CD4-positive, alpha-beta T cell treated with Interferon alpha-2 for 1 hour (primary cell): ENCODE measurements at regions not wholly inside any gene's neighbourhood (a gene's known extent, or its start where the extent isn't known, plus 50 kb on each side); places are given as distances from the start of the nearest gene placed in this dataset.

ENCODE experiments used
- DNase-seq, 2 donors: peaks; one replicate each; pipeline ENCODE4 v3.0.0-alpha.2; 2020 to 2022

DNA sequence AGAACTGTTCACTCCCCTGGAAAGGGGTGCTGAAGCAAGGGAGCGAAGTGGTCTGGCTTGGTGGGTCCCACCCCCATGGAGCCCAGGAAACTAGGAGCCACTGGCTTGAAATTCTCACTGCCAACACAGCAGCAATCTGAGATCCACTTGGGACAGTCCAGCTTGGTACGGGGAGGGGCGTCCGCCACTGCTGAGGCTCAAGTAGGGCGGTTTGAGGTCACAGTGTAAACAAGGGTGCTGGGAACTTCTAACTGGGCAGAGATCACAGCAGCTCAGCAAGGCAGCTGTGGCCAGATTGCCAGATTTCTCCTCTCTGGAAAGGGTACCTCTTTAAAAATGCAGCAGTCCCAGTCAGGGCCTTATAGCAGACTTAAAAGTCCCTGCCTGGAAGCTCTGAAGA lies 53.9 kb upstream of the GALNTL6 start:
- no peak for DNase-seq

DNA sequence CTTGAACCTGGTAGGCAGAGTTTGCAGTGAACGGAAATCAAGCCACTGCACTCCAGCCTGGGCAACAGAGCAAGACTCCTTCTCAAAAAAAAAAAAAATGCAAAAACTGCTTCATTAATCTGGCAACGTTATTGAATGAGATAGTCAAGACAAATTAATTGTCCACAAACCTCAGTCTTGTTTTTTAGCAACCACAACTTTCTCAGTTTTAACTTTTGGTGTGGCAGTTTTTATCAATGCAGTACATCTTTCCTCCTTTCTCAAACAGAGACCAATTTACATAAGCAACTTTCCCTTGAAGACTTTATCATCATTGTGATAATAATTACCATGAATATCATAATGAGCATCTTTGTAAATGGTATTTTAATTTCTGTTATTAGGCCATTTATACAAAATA lies 61.7 kb upstream of the GALNTL6 start:
- DNase-seq = no peak

DNA sequence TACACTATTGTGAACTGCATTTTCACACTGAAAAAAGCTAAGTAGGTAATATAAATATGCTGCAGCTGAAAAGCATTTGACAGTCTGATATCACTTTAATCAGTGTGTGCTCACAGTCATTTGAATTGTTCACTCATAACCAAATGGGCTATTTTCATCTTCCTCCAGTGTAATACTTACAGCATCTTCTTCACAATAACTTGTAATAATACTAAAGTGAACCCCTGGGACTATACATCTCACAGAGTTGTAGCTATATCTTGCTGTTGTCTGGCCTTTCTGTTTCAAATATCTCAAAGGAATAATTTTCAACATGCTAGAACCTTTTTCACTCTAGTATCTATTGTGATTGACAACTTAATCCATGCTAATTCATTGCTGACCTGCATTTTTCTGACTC lies 66.8 kb upstream of the GALNTL6 start:
- DNase-seq = no peak

DNA sequence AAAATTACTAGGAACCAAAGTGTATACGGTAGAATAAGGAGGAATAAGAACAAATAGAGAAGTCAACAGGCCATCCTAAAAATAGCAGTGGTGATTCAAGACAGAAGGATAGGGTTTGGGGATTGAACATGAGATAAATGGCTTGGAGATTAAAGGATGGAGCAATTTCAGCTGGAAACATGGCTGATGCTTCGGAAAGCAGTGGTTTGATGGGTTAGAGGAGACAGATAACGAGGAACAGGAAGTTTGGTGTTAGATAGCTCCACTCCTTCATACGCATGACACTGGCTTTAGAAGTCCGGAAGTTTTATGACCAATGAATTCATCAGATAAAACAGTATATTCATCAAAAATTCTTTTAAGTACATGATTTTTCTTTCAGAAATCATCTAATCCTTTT lies 70.8 kb upstream of the GALNTL6 start:
- no peak for DNase-seq

DNA sequence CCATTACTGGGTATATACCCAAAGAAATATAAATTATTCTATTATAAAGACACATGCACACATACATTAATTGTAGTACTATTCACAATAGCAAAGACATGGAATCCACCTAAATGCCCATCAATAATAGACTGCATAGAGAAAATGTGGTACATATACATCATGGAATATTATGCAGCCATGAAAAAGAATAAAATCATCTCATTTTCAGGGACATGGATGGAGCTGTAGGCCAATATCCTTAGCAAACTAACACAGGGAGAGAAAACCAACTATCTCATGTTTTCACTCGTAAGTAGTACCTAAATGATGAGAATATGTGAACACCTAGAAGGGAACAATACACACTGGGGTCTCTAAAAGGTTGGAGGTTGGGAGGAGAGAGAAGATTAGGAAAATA lies 86.0 kb upstream of the GALNTL6 start:
- no peak for DNase-seq

DNA sequence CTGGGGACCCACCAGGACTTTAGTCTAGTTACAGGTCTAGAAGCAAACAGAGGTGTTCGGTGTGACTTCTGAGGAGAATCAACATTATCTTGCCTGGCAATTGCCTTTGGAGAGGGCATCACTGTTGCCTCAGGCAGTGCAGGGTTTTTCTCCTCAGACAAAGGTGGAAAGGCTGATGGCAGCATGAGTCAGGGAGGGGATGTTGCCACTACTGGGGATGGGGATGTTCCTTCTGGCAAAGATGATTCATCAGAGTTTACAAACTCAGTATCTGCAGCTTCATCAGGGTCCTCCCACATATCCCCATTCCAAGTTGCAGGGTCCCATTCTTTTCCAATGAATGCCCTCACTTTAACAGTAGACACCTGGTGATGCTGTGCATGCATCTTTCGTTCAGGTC lies 91.3 kb upstream of the GALNTL6 start:
- no peak for DNase-seq

DNA sequence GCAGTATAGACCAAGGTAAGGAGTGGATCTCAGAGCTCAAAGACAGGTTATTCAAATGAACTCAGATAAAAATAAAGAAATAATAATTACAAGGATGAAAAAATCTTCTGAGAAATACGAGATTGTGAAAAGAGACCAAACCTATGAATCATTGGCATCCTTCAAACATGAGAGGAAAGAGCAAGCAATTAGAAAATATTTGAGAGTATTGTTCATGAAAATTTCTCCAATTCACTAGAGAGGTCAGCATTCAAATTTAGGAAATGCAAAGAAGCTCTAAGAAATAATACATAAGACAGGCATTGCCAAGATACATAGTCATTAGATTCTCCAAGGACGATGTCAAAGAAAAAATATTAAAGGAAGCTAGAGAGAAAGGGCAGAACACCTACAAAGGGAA lies 93.5 kb upstream of the GALNTL6 start:
- no peak for DNase-seq

DNA sequence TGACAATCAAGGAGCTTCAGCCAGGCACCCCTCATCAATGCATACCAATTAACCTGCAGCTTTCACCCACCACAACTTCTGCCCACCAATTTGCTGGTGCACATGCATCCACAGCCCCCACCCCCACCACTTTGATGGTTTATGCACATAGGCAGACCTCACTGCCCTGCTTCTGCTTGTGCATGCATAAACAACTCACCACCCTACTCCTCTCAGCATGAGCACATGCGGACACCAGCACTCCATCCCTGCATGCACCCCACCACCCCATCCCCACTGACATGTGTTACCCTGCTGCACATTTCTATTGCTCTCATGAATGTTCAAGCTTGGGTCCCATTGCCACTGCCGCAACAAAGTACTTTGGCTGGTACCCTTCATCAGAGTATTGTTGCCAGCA lies 94.5 kb upstream of the GALNTL6 start:
- no peak for DNase-seq

DNA sequence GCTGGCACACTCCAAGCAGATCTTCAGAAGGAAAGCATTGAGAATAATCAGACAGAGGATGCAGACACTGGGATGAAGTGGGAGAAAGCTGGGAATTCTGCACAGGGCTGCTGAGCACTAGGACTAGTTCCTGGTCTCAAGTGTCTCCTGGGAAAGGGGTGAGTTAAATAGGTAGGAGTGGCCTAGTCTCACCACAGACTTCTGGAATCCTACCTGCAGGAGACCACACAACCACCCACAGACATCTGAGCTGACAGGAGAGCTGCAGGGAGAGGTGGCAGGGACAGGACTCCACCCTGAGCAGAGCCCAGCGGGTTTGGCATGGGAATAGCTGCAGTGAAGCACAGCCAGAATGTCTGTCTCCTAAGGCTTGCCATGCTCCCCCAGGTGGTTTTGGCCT lies 95.1 kb upstream of the GALNTL6 start:
- no peak for DNase-seq

DNA sequence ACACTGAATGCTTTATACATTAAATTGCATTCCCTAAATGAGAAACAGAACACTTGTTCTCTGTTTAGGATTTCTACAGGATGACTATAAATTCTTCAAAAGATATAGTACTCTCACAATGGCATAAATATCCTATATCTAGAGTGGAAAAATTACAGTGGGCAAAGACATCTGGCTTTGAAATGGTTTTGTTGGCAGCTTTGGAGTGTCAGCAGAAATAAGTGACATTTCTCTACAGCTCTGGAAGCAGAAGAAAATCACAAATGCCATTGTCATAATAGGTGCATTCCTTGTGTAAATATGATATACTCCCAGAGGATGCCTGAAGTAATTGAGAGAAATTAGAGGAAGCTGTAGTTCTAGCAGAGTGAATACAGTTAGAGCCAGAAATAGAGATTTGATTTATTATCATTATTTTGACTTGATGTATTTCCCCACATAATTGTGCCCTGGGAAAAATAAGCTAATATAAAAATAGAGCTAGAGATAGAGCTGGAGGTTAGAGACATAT lies 95.9 kb upstream of the GALNTL6 start:
- DNase-seq = no peak

DNA sequence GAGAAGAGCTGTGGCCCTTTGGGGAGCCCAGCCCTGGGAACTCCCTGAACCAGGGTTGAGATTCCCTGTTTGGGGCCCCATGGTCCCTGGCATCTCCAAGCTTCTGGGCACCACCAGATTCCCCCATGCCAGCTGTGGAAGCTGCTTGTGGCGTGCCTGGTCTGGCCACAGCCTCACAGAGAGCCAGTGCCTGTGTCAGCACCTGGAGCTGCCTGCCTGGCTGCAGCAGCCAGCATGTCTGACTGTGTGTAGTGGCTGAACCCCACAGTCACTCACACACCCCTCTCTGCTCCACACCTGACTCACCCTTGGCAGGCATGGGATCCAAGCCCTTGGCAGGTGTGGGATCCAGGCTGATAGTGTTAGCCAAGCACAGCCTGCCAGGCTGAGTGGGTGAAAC lies 97.2 kb upstream of the GALNTL6 start:
- no peak for DNase-seq

DNA sequence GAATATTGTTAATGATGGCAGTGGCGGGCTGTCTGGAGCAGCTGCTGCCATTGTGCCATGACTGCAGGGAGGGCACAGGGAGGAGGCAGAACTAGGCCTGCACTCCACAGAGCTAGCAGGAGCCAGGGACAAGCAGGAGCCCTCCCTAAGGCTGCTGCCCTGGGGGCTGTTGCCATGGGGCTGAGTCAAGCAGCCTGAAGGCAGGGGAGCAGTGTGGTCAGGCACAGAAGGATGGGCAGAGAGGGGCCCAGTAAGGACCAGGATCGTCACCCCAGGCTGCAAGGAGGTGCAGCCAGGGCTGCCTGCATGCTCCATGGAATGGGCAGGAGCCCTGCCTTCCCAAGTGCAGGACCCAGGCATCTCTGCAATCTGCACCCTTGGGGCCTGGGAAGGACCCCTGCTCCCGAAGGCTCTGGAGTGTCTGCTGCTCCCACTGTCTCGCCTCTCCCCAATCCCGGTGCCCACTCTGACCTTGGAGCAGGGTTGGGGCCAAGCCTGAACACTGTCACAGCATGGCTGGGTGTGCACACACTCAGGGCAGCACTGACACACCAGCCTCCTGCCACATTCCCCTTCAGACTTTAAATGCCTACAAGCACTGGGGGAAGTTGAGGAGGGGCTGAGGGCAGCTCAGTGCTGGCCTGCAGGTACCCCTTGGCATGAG lies 98.3 kb upstream of the GALNTL6 start:
- DNase-seq = no peak

DNA sequence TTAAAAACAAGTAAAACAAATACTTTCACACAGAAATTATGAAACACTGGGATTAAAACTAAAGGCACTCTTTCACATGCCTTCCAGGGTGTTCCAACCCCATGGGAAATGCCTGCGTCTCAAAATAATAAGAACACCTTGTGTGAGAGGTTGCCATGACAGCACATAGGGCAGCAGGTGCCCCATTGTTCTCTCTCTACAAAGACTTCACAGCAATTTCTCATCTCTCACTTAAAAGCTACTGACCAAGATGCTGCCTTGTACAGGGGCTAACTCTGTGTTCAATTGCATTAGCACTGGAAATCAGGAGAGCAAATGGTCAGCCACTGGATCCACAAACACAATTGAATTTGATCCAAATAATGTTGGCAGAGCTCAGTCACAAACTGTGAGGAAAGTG lies 102.5 kb upstream of the GALNTL6 start:
- DNase-seq = no peak

DNA sequence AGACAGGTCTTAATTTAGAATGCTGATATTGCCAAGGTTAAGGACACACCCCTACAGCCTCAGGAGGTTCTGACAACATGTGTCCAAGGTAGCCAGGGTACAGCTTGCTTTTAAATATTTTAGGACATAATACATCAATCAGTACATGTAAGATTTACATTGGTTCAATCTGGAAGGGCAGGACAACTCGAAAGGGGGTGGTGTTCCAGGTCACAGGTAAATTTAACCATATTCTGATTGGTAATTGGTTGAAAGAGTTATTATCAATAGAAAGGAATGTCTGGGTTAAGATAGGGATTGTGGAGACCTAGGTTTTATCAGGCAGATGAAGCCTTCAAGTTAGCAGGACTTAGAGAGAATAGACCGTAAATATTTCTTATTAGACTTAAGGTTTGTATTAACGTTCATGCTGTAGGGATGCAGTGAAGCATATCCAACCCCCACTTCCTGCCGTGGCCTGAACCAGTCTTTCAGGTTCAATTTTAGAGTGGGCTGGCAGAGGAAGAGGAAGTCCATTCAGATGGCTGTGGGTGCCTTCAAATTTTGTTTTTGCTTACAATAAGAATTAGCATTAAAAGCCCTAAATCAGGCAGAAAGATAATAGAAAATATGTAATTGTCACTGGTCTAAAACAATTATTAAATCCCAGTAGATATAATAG lies 136.5 kb upstream of the GALNTL6 start:
- peak in 1 of 2 donors; percentile 4 for DNase-seq

DNA sequence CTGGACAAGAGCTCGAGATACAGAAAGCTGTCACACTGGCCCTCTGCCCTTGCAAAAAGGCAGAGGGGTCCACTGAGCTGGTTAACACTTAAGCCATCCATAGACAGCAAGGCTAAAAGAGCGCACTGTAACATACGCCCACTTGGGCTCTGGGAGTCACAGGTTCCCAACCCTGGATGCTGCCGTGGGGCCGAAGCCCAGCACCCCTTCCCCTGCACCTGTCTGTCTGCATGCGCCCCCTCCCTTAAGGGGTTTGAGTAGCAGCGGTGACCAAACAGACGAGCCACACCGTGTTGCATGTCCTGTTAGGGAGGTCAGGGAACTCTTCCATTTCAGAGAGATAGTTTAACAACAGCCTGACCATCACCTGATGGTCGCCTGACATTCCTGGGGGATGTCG lies 138.4 kb upstream of the GALNTL6 start:
- DNase-seq = no peak

DNA sequence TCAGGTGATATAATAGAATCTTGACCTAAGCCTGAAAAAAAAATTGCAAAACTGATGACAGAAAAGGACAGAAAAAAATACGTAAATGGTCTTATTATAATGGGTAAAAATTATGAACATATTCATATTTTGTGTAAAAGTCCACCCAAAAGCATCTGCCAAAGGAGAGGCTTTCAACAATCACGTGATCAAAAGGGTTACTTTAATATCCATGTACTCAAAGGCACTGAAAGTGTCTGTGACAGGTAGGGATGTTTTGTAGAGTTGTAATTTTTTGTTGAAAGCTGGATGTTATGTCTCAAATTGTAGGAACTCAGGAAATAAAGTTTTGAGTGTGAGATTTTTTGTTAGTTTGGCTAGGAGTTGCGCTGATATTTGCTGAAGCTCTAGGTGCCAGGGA lies 144.8 kb upstream of the GALNTL6 start:
- no peak for DNase-seq

DNA sequence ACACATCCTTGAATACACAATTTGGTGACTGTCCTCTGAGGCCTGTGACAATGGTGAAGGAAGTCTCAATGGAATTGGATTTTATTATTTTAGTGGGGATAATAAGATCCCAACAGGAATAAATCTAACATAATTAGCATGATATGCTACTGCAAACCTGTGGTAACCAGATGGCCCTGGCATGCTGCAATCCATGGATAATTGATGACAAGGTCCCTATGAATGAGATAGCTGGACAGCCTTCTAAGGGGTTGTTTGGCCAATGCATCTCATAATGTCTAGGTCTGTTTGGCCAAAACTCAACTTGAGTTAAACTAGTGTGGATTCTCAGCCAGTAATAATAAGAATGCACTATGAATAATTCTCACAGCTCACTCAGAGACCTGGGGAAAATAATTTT lies 145.3 kb upstream of the GALNTL6 start:
- no peak for DNase-seq

DNA sequence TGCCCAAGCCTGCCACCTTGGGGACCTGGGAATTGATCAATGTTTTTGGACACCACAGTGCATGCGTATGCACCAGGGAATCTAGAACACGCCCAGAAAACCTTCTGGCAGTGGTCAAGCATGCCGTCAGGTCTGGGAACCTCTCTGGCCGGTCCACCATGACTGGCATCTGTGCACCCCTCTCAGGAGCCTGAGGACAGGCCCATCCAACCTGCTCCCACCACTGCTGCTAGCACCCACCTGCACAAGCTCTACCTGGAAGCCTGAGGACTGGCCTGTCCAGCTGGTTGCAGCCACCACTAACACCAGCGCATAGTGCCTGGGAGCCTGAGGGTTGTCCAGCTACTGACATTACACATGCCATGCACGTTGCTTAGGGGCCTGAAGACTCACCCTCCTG lies 162.1 kb upstream of the GALNTL6 start:
- no peak for DNase-seq

DNA sequence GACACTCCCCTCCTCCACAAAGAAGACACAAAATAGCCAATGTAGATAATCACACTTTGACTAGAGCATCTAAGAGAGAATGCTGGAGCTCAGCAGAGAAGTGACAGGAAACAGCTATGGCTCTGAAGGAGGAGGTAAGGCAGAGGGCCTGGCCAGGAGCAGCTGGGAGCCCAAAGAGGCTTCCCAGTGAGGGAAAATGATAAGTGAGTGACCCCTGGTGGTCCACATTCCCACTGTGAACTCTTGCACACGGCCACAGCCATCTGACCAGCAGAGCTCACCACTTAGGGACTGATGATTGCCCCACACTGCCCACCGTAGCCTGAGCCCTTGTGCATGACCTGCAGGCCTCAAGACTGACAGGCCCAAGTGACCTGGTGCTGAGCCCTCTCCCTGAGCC lies 162.7 kb upstream of the GALNTL6 start:
- no peak for DNase-seq

DNA sequence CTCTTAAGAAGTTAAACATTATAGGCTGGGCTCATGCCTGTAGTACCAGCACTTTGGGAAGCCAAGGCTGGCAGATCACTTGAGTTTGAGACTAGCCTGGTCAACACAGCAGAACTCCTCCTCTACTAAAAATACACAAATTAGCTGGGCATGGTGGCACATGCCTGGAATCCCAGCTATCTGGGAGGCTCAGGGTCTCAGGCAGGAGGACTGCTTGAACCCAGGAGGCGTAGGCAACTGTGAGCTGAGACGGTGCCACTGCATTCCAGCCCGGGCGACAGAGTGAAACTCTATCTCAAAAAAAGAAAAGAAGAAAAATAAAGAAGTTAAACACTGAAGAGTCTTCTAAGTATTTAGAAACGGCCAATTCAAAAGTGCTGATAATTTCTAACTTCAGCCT lies 164.3 kb upstream of the GALNTL6 start:
- no peak for DNase-seq

DNA sequence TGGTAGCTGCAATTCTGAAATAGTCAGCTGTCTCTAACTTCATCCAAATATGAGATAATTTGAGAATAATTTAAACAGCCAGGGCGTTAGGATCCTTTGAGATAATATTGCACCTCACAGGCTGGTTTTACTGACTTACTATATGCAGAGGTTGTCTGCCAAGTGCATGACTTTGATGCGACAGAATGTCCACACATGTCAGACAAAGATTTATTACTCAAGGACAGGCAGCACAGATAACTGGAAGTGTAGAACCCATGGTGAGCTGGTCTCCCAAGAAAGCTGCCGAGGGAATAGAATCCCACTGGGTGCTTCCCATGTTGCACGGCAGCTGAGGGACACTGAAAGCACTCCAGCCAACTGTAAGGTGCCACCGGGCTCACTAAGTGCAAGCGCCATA lies 166.2 kb upstream of the GALNTL6 start:
- no peak for DNase-seq

DNA sequence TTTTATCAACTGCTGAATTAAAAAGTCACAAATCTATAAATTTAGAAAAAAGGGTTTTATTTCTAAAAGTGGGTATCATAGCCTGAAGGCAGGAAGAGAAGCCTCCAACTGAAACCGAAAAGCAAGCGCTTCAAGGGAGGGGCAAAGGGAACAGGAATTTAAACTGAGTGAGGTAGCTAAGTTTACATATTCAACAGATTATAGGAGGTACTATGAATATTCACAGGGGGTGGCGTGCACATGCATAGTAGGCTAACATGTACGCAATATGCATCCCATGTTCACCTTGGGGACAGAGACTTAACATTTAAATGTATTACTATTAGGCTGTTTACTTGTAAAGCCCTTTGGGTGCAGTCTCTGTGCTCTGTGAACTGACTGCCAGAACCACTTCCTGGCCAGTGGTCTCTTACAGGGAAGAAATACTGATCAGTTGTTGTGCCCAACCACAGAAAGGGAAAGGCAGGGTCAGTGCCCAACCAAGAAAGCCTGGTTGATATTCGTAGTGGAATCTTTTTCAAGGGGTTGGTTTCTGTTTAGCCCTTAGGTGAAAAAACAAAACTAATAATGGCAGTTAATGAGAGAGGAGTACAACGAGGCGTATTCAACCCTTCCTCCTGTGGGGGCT lies 168.7 kb upstream of the GALNTL6 start:
- no peak for DNase-seq

DNA sequence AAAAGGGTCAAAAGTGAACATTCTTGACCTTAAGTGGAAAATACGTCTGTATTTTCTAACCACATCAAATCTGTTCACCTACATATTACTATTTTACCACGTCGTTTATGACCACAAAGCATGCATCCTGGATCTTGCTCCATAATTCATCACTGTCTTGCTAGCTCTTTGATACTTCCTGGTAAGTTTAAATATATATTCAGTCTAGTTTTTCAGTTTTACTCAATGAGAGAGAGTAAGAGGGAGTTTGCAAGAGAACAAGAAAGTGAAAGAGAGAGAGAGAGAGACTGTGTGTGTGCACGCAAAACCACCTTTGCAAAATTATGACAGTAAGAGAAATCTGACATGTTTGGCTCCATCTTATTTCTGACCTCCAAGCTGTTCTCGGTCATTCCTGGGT lies 173.7 kb upstream of the GALNTL6 start:
- DNase-seq = no peak

DNA sequence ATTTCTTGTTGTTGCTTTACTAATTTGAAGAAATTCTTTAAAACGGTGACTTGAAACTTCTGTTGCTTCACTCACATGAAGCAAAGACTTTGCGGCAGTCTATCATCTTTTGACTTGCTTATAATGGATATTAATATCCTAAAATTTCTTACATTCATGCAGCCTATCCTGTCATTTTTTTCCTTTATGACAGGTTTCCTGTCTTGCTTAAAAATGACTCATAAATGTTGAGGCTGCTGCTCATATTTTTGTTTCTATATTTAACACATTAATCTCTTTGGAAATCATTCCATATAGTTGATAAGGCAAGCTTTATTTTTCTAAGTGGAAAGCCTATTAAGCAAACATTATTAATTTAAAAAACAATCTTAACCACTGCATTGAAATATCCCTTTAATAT lies 176.6 kb upstream of the GALNTL6 start:
- DNase-seq = no peak

DNA sequence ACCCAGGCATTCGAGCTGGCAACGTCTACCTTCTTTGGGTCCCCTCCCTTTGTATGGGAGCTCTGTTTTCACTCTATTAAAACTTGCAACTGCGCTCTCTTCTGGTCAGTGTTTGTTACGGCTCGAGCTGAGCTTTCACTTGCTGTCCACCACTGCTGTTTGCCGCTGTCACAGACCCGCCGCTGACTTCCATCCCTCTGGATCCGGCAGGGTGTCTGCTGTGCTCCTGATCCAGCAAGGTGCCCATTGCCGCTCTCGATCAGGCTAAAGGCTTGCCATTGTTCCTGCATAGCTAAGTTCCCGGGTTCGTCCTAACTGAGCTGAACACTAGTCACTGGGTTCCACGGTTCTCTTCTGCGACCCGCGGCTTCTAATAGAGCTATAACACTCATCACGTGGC lies 183.5 kb upstream of the GALNTL6 start:
- no peak for DNase-seq
